ENCODE measurements at regions not wholly inside any gene's neighbourhood (a gene's known extent, or its start where the extent isn't known, plus 50 kb on each side); places are given as distances from the start of the nearest gene placed in this dataset.

DNA sequence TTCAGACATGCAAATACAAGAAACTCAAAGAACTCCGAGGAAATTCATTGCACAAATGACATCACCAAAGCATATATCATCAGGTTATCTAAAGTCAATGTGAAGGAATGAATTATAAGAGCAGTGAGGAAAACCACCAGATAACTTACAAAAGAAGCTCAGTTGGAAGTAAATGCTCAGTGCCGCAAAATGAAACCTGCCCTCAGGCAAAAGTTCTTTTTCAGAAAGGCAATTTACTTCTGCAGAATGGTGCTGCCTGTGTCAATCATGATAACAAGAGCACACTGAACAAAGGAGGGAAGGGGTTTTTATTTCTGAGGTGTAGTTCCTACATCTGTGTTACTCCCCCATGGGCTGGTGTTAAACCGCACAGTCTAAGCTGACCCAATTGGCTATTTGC is 550.6 kb upstream of the SEMA3D start:
- DNase-seq (ENCODE audit: extremely low spot score), result no peak
- TF ChIP-seq POLR2A (IDR thresholded peaks at IDR 0.05; ENCODE audit: low read depth), result no peak
- no peak for TF ChIP-seq EP300 (IDR thresholded peaks at IDR 0.05)
- TF ChIP-seq, protein P1, sequence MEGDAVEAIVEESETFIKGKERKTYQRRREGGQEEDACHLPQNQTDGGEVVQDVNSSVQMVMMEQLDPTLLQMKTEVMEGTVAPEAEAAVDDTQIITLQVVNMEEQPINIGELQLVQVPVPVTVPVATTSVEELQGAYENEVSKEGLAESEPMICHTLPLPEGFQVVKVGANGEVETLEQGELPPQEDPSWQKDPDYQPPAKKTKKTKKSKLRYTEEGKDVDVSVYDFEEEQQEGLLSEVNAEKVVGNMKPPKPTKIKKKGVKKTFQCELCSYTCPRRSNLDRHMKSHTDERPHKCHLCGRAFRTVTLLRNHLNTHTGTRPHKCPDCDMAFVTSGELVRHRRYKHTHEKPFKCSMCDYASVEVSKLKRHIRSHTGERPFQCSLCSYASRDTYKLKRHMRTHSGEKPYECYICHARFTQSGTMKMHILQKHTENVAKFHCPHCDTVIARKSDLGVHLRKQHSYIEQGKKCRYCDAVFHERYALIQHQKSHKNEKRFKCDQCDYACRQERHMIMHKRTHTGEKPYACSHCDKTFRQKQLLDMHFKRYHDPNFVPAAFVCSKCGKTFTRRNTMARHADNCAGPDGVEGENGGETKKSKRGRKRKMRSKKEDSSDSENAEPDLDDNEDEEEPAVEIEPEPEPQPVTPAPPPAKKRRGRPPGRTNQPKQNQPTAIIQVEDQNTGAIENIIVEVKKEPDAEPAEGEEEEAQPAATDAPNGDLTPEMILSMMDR (IDR thresholded peaks at IDR 0.05), result no peak
- TF ChIP-seq POLR2AphosphoS5 (IDR thresholded peaks at IDR 0.05), result no peak
- H3K4me3 ChIP-seq, result no peak overlapping the region
- intact Hi-C loops (cut with DNase I), result no loop called here
- H3K4me1 ChIP-seq, result no peaks in the 10 kb centered on the region
- peaks cover 0 to 4% (median 0%) of the 10 kb centered on the region in 4 donors for H3K9me3 ChIP-seq
- 93% methylated on average over 3 of the region's 3 CpGs for WGBS
- no peaks in the 10 kb centered on the region for H3K36me3 ChIP-seq
- H3K27me3 ChIP-seq, result no peaks in the 10 kb centered on the region
- no peak overlapping the region for H3K27ac ChIP-seq (replicated peaks in 1 of 4)

DNA sequence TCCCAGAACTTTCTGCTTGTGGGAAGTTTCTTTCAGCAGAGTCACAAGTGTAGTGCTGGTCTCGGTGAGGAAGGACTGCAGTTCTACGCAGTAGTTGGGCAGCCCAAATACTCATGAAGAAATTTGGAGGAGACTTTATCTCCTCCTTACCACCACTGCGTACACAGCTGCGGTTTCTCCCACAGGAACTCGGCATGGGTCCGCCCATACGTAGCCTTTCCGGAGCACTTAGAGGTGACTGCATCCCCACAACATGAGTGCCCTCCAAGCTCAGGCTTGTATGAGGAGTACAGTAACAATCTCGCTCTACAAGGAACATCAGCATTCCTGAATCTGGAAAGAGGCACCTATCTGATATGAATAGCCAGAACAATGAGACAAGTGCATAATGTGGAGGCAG is 549.2 kb upstream of the SEMA3D start:
- Histone ChIP-seq H3K27me3 (no peaks in the 10 kb centered on the region), H3K36me3 (no peaks in the 10 kb centered on the region), H3K9me3 (peaks cover 0 to 4% (median 0%) of the 10 kb centered on the region in 4 donors), H3K4me3 (no peak overlapping the region), H3K4me1 (no peaks in the 10 kb centered on the region), H3K27ac (replicated peaks in 1 of 4) (no peak overlapping the region)
- no peak for DNase-seq (ENCODE audit: extremely low spot score)
- TF ChIP-seq, protein P1 (IDR thresholded peaks at IDR 0.05), result no peak
- intact Hi-C loops (cut with DNase I), result no loop called here
- WGBS, result 98% methylated on average over 4 of the region's 9 CpGs

- Histone ChIP-seq H3K9me3 (peaks cover 0 to 4% (median 0%) of the 10 kb centered on the region in 4 donors), H3K4me1 (no peaks in the 10 kb centered on the region), H3K27ac (replicated peaks in 1 of 4) (no peak overlapping the region), H3K27me3 (no peaks in the 10 kb centered on the region), H3K36me3 (no peaks in the 10 kb centered on the region), H3K4me3 (no peak overlapping the region)
- 43% methylated on average over 1 of the region's 1 CpG for WGBS
- no peak for DNase-seq (ENCODE audit: extremely low spot score)
- TF ChIP-seq POLR2AphosphoS5 (IDR thresholded peaks at IDR 0.05) (no peak), POLR2A (IDR thresholded peaks at IDR 0.05; ENCODE audit: low read depth) (no peak), EP300 (IDR thresholded peaks at IDR 0.05) (no peak)
- TF ChIP-seq, protein P1 (IDR thresholded peaks at IDR 0.05), result no peak
- intact Hi-C loops (cut with DNase I), result no loop called here
These were observed 548.0 kb upstream of the SEMA3D start for GRCh38 chr7:85734823-85735222.

- TF ChIP-seq POLR2AphosphoS5 (IDR thresholded peaks at IDR 0.05) (no peak), POLR2A (IDR thresholded peaks at IDR 0.05; ENCODE audit: low read depth) (no peak), EP300 (IDR thresholded peaks at IDR 0.05) (no peak)
- TF ChIP-seq, protein P1 (IDR thresholded peaks at IDR 0.05), result no peak
- no peaks in the 10 kb centered on the region for H3K4me1 ChIP-seq
- 69% methylated on average over 2 of the region's 2 CpGs for WGBS
These were observed 546.5 kb upstream of the SEMA3D start for GRCh38 chr7:85733169-85733915.

DNA sequence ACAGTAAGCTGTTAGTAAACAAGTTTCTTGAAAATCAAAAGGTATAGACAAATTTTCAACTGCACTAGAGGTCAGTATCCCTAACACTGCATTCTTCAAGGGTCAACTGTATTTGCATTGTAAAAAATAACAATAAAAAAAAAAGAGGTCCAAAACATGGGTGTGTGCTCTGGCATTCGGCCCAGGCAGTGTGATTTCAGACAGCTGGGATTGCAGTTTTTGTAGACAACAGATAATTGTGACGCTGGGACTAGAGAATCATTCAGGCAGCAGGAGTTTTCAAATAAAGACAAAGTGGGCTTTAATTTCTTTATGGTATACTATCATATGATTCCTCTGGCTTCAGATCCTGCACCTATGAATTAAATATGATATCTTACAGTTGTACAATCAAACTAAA is 543.2 kb upstream of the SEMA3D start:
- no peaks in the 10 kb centered on the region for H3K36me3 ChIP-seq
- no peaks in the 10 kb centered on the region for H3K4me1 ChIP-seq
- H3K4me3 ChIP-seq, result no peak overlapping the region
- TF ChIP-seq POLR2A (IDR thresholded peaks at IDR 0.05; ENCODE audit: low read depth) (no peak), POLR2AphosphoS5 (IDR thresholded peaks at IDR 0.05) (no peak), EP300 (IDR thresholded peaks at IDR 0.05) (no peak)
- TF ChIP-seq, protein P1 (IDR thresholded peaks at IDR 0.05), result no peak
- no peak for DNase-seq (ENCODE audit: extremely low spot score)
- no peaks in the 10 kb centered on the region for H3K9me3 ChIP-seq
- no peak overlapping the region for H3K27ac ChIP-seq (replicated peaks in 1 of 4)
- intact Hi-C loops (cut with DNase I), result no loop called here
- WGBS, result 42% methylated on average over 2 of the region's 2 CpGs
- no peaks in the 10 kb centered on the region for H3K27me3 ChIP-seq

More at GRCh38 chr7:85733169-85733915, 546.5 kb upstream of the SEMA3D start:
- H3K27me3 ChIP-seq, result no peaks in the 10 kb centered on the region
- no peak for DNase-seq (ENCODE audit: extremely low spot score)
- H3K27ac ChIP-seq (replicated peaks in 1 of 4), result no peak overlapping the region
- H3K36me3 ChIP-seq, result no peaks in the 10 kb centered on the region
- H3K9me3 ChIP-seq, result peaks cover 0 to 4% (median 0%) of the 10 kb centered on the region in 4 donors
- H3K4me3 ChIP-seq, result no peak overlapping the region
- intact Hi-C loops (cut with DNase I), result no loop called here

Data from esophagus muscularis mucosa (tissue), 4 donors.